Endothelial cell of umbilical vein (primary cell): ENCODE measurements at regions not wholly inside any gene's neighbourhood (a gene's known extent, or its start where the extent isn't known, plus 50 kb on each side); places are given as distances from the start of the nearest gene placed in this dataset.

ENCODE experiments used
- BruUV-seq: library from RNA; stranded (reverse); fragments of 400-500 nt; replicated peaks from 2 replicates; lab custom pipeline; 2021; lab: Mats Ljungman, UMichigan
- CTCF ChIA-PET: fragments of 300-600, 350-600 bp; sonication (Branson Sonifier 250); formaldehyde crosslinking; loops from one replicate; lab custom pipeline; 2021; ENCODE audit warnings: antibody characterized with exemption, inconsistent platforms; lab: Charles Lee
- POLR2A ChIA-PET: fragments of 300-600, 350-600 bp; sonication (Branson Sonifier 250); formaldehyde crosslinking; loops from one replicate; lab custom pipeline; 2021; ENCODE audit warnings: antibody characterized with exemption, inconsistent platforms; lab: Charles Lee
- DNase-seq: peaks from one replicate; pipeline ENCODE4 v3.0.0-alpha.2; 2011; ENCODE audit warnings: low read depth, low spot score
- FAIRE-seq: peaks from 2 replicates; lab custom pipeline; 2011; peaks lifted over from hg19 to GRCh38; lab: Jason Lieb, UNC
- H2AFZ ChIP-seq: 2 replicates; pipeline ENCODE4 v1.6.0; 2012; ENCODE audit warnings: low read depth, low read length, control low read depth, inconsistent platforms
- H3K27ac ChIP-seq: 2 replicates; pipeline ENCODE4 v1.5.1; 2011; ENCODE audit warnings: low read depth, mild to moderate bottlenecking, control low read depth, low read length, moderate library complexity; ENCODE audit not compliant: insufficient read depth
- H3K27me3 ChIP-seq, 2 experiments: 2 replicates each; pipeline versions ENCODE4 v1.6.0 to v1.6.1; 2011; ENCODE audit warnings: low read length in 2 of 2, mixed read lengths in 1 of 2; ENCODE audit not compliant: control insufficient read depth in 2 of 2, insufficient read depth in 2 of 2
- H3K36me3 ChIP-seq, 2 experiments: 2 replicates in 1 of 2; 3 replicates in 1 of 2; pipeline ENCODE4 v1.5.1; 2011; ENCODE audit warnings: low read length in 2 of 2, mild to moderate bottlenecking in 1 of 2, moderate library complexity in 1 of 2; ENCODE audit not compliant: control insufficient read depth in 2 of 2, insufficient read depth in 2 of 2; ENCODE audit errors: extremely low read depth in 1 of 2
- H3K4me1 ChIP-seq: 3 replicates; pipeline ENCODE4 v1.5.1; 2011; ENCODE audit warnings: mild to moderate bottlenecking, low read length; ENCODE audit not compliant: control insufficient read depth, insufficient read depth; ENCODE audit errors: extremely low read depth
- H3K4me2 ChIP-seq: 2 replicates; pipeline ENCODE4 v1.6.1; 2011; ENCODE audit warnings: low read length, control low read depth, mixed read lengths; ENCODE audit not compliant: insufficient read depth
- H3K4me3 ChIP-seq, 3 experiments: fragments of 200-600 bp in 1 of 3; sonication (generic), shearing (Covaris generic) in 1 of 3; replicated peaks in 1 of 3; 2 replicates each; pipeline ENCODE4 v1.5.1; 2011 to 2016; ENCODE audit warnings: control low read depth in 3 of 3, low read length in 3 of 3, mild to moderate bottlenecking in 2 of 3, inconsistent platforms in 1 of 3, low read depth in 1 of 3, moderate library complexity in 1 of 3; ENCODE audit not compliant: insufficient read depth in 1 of 3
- H3K79me2 ChIP-seq: 2 replicates; pipeline ENCODE4 v1.6.0; 2012; ENCODE audit warnings: low read length, inconsistent platforms; ENCODE audit not compliant: control insufficient read depth, insufficient read depth
- H3K9ac ChIP-seq: replicated peaks from 2 replicates; pipeline ENCODE3; 2011; ENCODE audit warnings: low read length, control low read depth; ENCODE audit not compliant: insufficient read depth; ENCODE audit errors: extremely low read depth
- H3K9me1 ChIP-seq: replicated peaks from 3 replicates; pipeline ENCODE4 v1.6.0; 2011; ENCODE audit warnings: mild to moderate bottlenecking, low read length; ENCODE audit not compliant: control insufficient read depth, insufficient read depth; ENCODE audit errors: extremely low read depth
- H3K9me3 ChIP-seq: replicated peaks from 2 replicates; pipeline ENCODE4 v1.5.1; 2012; ENCODE audit warnings: low read length, inconsistent platforms; ENCODE audit not compliant: control insufficient read depth, insufficient read depth
- H4K20me1 ChIP-seq: replicated peaks from 2 replicates; pipeline ENCODE3; 2011; ENCODE audit warnings: mild to moderate bottlenecking, low read length; ENCODE audit not compliant: control insufficient read depth, insufficient read depth; ENCODE audit errors: extremely low read depth
- EZH2 ChIP-seq: IDR thresholded peaks from 2 replicates; pipeline ENCODE4 v1.6.1; 2012; ENCODE audit warnings: borderline replicate concordance, low read depth, mild to moderate bottlenecking, moderate library complexity, low read length, inconsistent platforms; ENCODE audit not compliant: severe bottlenecking
- FOS ChIP-seq: IDR thresholded peaks from 2 replicates; pipeline ENCODE4 v1.6.1; 2011; ENCODE audit warnings: mild to moderate bottlenecking, low read length, moderate library complexity, borderline replicate concordance; ENCODE audit not compliant: insufficient read depth
- MYC ChIP-seq: IDR thresholded peaks from one replicate; pipeline ENCODE4 v1.6.1; 2011; ENCODE audit warnings: mild to moderate bottlenecking, low read depth, low read length
- POLR2AphosphoS5 ChIP-seq: IDR thresholded peaks from 2 replicates; pipeline ENCODE4 v1.6.1; 2012; ENCODE audit warnings: low read depth, mild to moderate bottlenecking, control low read depth, low read length, moderate library complexity; ENCODE audit not compliant: insufficient read depth
- dilution Hi-C: fragments of 300-500 bp; cut with MboI; formaldehyde crosslinking; loops from one replicate; pipeline ENCODE4 v1.15.0; 2019; ENCODE audit warnings: low sequenced_read_pairs; ENCODE audit not compliant: extremely low pct_ligation_motif_present
- intact Hi-C: fragments of 100-400 bp; cut with micrococcal nuclease; formaldehyde crosslinking; loops from one replicate; pipeline ENCODE4 v1.10.0; 2022
- TF ChIP-seq, protein P1 (sequence below): IDR thresholded peaks from 2 replicates; pipeline ENCODE4 v1.6.1; 2011; ENCODE audit not compliant: insufficient read depth, insufficient read length
- TF ChIP-seq, protein P2 (sequence below), 2 donors: IDR thresholded peaks; 1 replicate in 1 of 2; 2 replicates in 1 of 2; pipeline ENCODE4 v1.5.1; 2011; ENCODE audit warnings: low read length in 2 of 2, mild to moderate bottlenecking in 2 of 2, moderate library complexity in 2 of 2, control low read depth in 1 of 2, inconsistent platforms in 1 of 2, low read depth in 1 of 2; ENCODE audit not compliant: insufficient read depth in 1 of 2; ENCODE audit errors: extremely low read depth in 1 of 2

DNA sequence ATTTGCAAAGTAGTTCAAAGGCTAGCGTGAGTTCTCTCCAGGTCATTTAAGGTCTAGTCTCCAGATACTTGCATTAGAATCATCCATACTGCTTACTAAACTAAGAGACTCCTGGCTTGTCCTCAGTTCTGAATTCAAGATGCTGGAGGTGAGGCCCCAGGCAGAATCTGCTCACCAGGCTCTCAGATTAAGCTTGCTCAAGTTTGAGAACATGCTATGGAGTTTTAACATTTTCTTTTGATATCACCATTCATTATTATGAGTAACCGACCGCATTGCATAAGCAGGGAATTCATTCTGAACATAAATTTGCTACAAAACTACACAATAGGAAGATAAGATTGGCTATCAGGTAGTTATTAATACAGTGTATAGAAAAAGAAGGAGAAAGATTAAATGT, 409.7 kb upstream of the FANCL start:
- H3K4me1 ChIP-seq, result peaks cover 6% of the 10 kb centered on the region
- H3K27ac ChIP-seq, result no peak overlapping the region
- no TSS peak for BruUV-seq
- DNase-seq, result no peak
- no peak overlapping the region for H3K4me2 ChIP-seq
- CTCF ChIA-PET, result interaction anchor here (1.3 to 3.9 kb wide), 2 partner anchors 12 to 79 kb away, joined by 3 to 13 read pairs; no protein-coding TSS in a partner anchor
- H2AFZ ChIP-seq, result no peak overlapping the region
- no peak for TF ChIP-seq FOS
- no peaks in the 10 kb centered on the region for H3K27me3 ChIP-seq
- dilution Hi-C loops (no loop called here), intact Hi-C loops (no loop called here)
- H3K79me2 ChIP-seq, result no peaks in the 10 kb centered on the region
- no peaks in the 10 kb centered on the region for H4K20me1 ChIP-seq
- no peaks in the 10 kb centered on the region for H3K9me3 ChIP-seq
- no peak overlapping the region for H3K4me3 ChIP-seq
- no peaks in the 10 kb centered on the region for H3K9me1 ChIP-seq
- POLR2A ChIA-PET, result no interaction called here
- no peak for FAIRE-seq
- H3K9ac ChIP-seq, result no peak overlapping the region
- H3K36me3 ChIP-seq, result no peaks in the 10 kb centered on the region

DNA sequence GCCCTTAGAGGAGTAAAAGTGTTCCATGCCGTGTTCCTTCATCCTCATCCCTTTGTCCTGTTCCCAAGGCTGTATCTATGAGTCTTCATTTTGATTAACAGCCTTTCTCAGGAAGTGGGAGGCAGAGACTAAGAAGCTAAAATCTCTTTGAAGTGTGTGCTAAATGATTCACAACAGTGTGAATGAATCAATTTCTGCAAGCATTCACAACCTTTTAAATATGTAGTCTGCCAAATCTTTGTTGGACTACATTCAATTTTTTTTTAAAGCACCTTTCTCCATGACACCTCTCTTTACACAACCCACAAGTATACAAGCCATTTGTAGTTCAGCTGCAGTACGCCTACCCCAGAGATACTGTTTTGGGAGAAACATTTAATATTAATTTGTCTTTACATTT, 408.6 kb upstream of the FANCL start:
- intact Hi-C loops, result no loop called here
- Histone ChIP-seq H4K20me1 (no peaks in the 10 kb centered on the region), H2AFZ (no peak overlapping the region), H3K36me3 (no peaks in the 10 kb centered on the region), H3K27ac (no peak overlapping the region), H3K79me2 (no peaks in the 10 kb centered on the region), H3K4me2 (no peak overlapping the region), H3K9me3 (no peaks in the 10 kb centered on the region), H3K9me1 (no peaks in the 10 kb centered on the region), H3K9ac (no peak overlapping the region), H3K4me3 (no peak overlapping the region), H3K27me3 (no peaks in the 10 kb centered on the region), H3K4me1 (peaks cover 6% of the 10 kb centered on the region)
- FAIRE-seq (no peak), DNase-seq (no peak)
- no TSS peak for BruUV-seq
- CTCF ChIA-PET, result interaction anchor here (3.9 kb wide), 1 partner anchor 11 kb away, joined by 13 read pairs; no protein-coding TSS in a partner anchor
- TF ChIP-seq POLR2AphosphoS5 (no peak), FOS (no peak), MYC (no peak), EZH2 (no peak)
- TF ChIP-seq, protein P1, sequence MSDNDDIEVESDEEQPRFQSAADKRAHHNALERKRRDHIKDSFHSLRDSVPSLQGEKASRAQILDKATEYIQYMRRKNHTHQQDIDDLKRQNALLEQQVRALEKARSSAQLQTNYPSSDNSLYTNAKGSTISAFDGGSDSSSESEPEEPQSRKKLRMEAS, result no peak
- TF ChIP-seq, protein P2, sequence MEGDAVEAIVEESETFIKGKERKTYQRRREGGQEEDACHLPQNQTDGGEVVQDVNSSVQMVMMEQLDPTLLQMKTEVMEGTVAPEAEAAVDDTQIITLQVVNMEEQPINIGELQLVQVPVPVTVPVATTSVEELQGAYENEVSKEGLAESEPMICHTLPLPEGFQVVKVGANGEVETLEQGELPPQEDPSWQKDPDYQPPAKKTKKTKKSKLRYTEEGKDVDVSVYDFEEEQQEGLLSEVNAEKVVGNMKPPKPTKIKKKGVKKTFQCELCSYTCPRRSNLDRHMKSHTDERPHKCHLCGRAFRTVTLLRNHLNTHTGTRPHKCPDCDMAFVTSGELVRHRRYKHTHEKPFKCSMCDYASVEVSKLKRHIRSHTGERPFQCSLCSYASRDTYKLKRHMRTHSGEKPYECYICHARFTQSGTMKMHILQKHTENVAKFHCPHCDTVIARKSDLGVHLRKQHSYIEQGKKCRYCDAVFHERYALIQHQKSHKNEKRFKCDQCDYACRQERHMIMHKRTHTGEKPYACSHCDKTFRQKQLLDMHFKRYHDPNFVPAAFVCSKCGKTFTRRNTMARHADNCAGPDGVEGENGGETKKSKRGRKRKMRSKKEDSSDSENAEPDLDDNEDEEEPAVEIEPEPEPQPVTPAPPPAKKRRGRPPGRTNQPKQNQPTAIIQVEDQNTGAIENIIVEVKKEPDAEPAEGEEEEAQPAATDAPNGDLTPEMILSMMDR (IDR thresholded peaks at IDR 0.05; ENCODE audit: extremely low read depth in 1 of 2, insufficient read depth in 1 of 2, low read depth in 1 of 2, low read length in 2 of 2), result no peak
- POLR2A ChIA-PET, result no interaction called here
- dilution Hi-C loops, result no loop called here
